NCI-H446 (cell line): ENCODE measurements at regions not wholly inside any gene's neighbourhood (a gene's known extent, or its start where the extent isn't known, plus 50 kb on each side); places are given as distances from the start of the nearest gene placed in this dataset.
"Not testable (repeated sequence)": the region's sequence is repeated elsewhere in the genome, so short reads cannot be mapped to it uniquely, and the experiment has no call there.

Source experiments
- DNase-seq, 2 experiments: peaks; one replicate each; lab custom pipeline; 2025; lab: John Stamatoyannopoulos, UW

GRCh38 chr17:14732211-14732610 is 431.3 kb downstream of the HS3ST3B1 start:
- no peak for DNase-seq

- no peak for DNase-seq
These were observed 430.7 kb downstream of the HS3ST3B1 start for GRCh38 chr17:14731591-14731990.

- DNase-seq, result no peak
These were observed 429.9 kb downstream of the HS3ST3B1 start for GRCh38 chr17:14730821-14731220.

GRCh38 chr17:14725729-14726128 is 424.8 kb downstream of the HS3ST3B1 start:
- DNase-seq, result no peak

GRCh38 chr17:14724770-14725169 is 423.9 kb downstream of the HS3ST3B1 start:
- no peak for DNase-seq

- DNase-seq, result not testable (repeated sequence)
These were observed 422.5 kb downstream of the HS3ST3B1 start for GRCh38 chr17:14723349-14723748.

GRCh38 chr17:14719942-14720341 is 419.1 kb downstream of the HS3ST3B1 start:
- no peak for DNase-seq

- no peak for DNase-seq
These were observed 417.0 kb downstream of the HS3ST3B1 start for GRCh38 chr17:14717859-14718258.

- DNase-seq, result no peak
These were observed 414.7 kb downstream of the HS3ST3B1 start for GRCh38 chr17:14715561-14715960.

GRCh38 chr17:14712611-14713021 is 411.7 kb downstream of the HS3ST3B1 start:
- no peak for DNase-seq

GRCh38 chr17:14704121-14704520 is 403.2 kb downstream of the HS3ST3B1 start:
- DNase-seq, result no peak

GRCh38 chr17:14701886-14702285 is 401.0 kb downstream of the HS3ST3B1 start:
- DNase-seq, result no peak

GRCh38 chr17:14699574-14700185 is 398.8 kb downstream of the HS3ST3B1 start:
- DNase-seq, result no peak

GRCh38 chr17:14693382-14693781 is 392.5 kb downstream of the HS3ST3B1 start:
- DNase-seq, result no peak

- no peak for DNase-seq
These were observed 389.8 kb downstream of the HS3ST3B1 start for GRCh38 chr17:14690704-14691103.

GRCh38 chr17:14688134-14688533 is 387.3 kb downstream of the HS3ST3B1 start:
- no peak for DNase-seq

GRCh38 chr17:14672830-14673229 is 371.9 kb downstream of the HS3ST3B1 start:
- DNase-seq, result no peak

- DNase-seq, result no peak
These were observed 370.0 kb downstream of the HS3ST3B1 start for GRCh38 chr17:14670861-14671260.

- DNase-seq, result no peak
These were observed 363.6 kb downstream of the HS3ST3B1 start for GRCh38 chr17:14664511-14664910.

GRCh38 chr17:14641117-14641516 is 340.2 kb downstream of the HS3ST3B1 start:
- DNase-seq, result no peak

- DNase-seq, result no peak
These were observed 336.4 kb downstream of the HS3ST3B1 start for GRCh38 chr17:14637260-14637659.

GRCh38 chr17:14630621-14631020 is 329.7 kb downstream of the HS3ST3B1 start:
- no peak for DNase-seq

GRCh38 chr17:14630046-14630445 is 329.2 kb downstream of the HS3ST3B1 start:
- DNase-seq, result no peak

GRCh38 chr17:14622615-14623101 is 321.8 kb downstream of the HS3ST3B1 start:
- no peak for DNase-seq
